Mammary epithelial cell (primary cell): ENCODE measurements at regions not wholly inside any gene's neighbourhood (a gene's known extent, or its start where the extent isn't known, plus 50 kb on each side); places are given as distances from the start of the nearest gene placed in this dataset.
"Not testable (repeated sequence)": the region's sequence is repeated elsewhere in the genome, so short reads cannot be mapped to it uniquely, and the experiment has no call there.

ENCODE experiments used
- EZH2 ChIP-seq: IDR thresholded peaks from 2 replicates; pipeline ENCODE4 v1.6.1; 2012; ENCODE audit warnings: low read length, inconsistent platforms, borderline replicate concordance
- TF ChIP-seq, protein P1 (sequence below), 2 donors: IDR thresholded peaks in 1 of 2; conservative IDR thresholded peaks in 1 of 2; 2 replicates each; pipeline ENCODE4 v1.5.1; 2011 to 2012; ENCODE audit warnings: inconsistent platforms in 2 of 2, low read length in 2 of 2, mild to moderate bottlenecking in 2 of 2, control low read depth in 1 of 2, low read depth in 1 of 2; ENCODE audit not compliant: insufficient read depth in 1 of 2; ENCODE audit errors: extremely low read depth in 1 of 2

GRCh38 chr12:8355531-8355930 lies 100.2 kb upstream of the CLEC6A start:
- TF ChIP-seq, protein P1, sequence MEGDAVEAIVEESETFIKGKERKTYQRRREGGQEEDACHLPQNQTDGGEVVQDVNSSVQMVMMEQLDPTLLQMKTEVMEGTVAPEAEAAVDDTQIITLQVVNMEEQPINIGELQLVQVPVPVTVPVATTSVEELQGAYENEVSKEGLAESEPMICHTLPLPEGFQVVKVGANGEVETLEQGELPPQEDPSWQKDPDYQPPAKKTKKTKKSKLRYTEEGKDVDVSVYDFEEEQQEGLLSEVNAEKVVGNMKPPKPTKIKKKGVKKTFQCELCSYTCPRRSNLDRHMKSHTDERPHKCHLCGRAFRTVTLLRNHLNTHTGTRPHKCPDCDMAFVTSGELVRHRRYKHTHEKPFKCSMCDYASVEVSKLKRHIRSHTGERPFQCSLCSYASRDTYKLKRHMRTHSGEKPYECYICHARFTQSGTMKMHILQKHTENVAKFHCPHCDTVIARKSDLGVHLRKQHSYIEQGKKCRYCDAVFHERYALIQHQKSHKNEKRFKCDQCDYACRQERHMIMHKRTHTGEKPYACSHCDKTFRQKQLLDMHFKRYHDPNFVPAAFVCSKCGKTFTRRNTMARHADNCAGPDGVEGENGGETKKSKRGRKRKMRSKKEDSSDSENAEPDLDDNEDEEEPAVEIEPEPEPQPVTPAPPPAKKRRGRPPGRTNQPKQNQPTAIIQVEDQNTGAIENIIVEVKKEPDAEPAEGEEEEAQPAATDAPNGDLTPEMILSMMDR (conservative IDR thresholded peaks at IDR 0.05 in 1 of 2, IDR thresholded peaks at IDR 0.05 in 1 of 2; ENCODE audit: extremely low read depth in 1 of 2, insufficient read depth in 1 of 2, low read depth in 1 of 2, low read length in 2 of 2), result not testable (repeated sequence)
- not testable (repeated sequence) for TF ChIP-seq EZH2
